Osteoblast (primary cell): ENCODE measurements at regions not wholly inside any gene's neighbourhood (a gene's known extent, or its start where the extent isn't known, plus 50 kb on each side); places are given as distances from the start of the nearest gene placed in this dataset.

Experiments used
- DNase-seq: peaks from one replicate; pipeline ENCODE4 v3.0.0; 2011; ENCODE audit warnings: low spot score, mixed read lengths; ENCODE audit not compliant: insufficient read length; ENCODE audit errors: missing footprints
- H2AFZ ChIP-seq: 2 replicates; pipeline ENCODE4 v1.6.0; 2011; ENCODE audit warnings: mild to moderate bottlenecking, low read length
- H3K27ac ChIP-seq: 2 replicates; pipeline ENCODE4 v1.5.1; 2011; ENCODE audit warnings: mild to moderate bottlenecking, low read depth, low read length, moderate library complexity
- H3K27me3 ChIP-seq: 2 replicates; pipeline ENCODE4 v1.6.0; 2012; ENCODE audit warnings: mild to moderate bottlenecking, control low read depth, inconsistent platforms, low read length, moderate library complexity; ENCODE audit not compliant: insufficient read depth
- H3K36me3 ChIP-seq: 2 replicates; pipeline ENCODE4 v1.5.1; 2011; ENCODE audit warnings: mild to moderate bottlenecking, low read length, control low read depth, moderate library complexity; ENCODE audit not compliant: insufficient read depth
- H3K4me1 ChIP-seq: 2 replicates; pipeline ENCODE4 v1.5.1; 2011; ENCODE audit warnings: mild to moderate bottlenecking, low read length, control low read depth, moderate library complexity; ENCODE audit not compliant: insufficient read depth
- H3K4me2 ChIP-seq: 2 replicates; pipeline ENCODE4 v1.6.0; 2011; ENCODE audit warnings: mild to moderate bottlenecking, low read length; ENCODE audit not compliant: insufficient read depth
- H3K4me3 ChIP-seq: fragments of 200-600 bp; sonication (generic); 3 replicates; pipeline ENCODE4 v1.5.1; 2012; ENCODE audit warnings: mild to moderate bottlenecking, low read length, inconsistent platforms; ENCODE audit not compliant: insufficient read depth
- H3K79me2 ChIP-seq: 2 replicates; pipeline ENCODE4 v1.6.0; 2012; ENCODE audit warnings: mild to moderate bottlenecking, low read length, control low read depth, inconsistent platforms; ENCODE audit not compliant: insufficient read depth
- H3K9me3 ChIP-seq: 2 replicates; pipeline ENCODE4 v1.5.1; 2011; ENCODE audit warnings: low read depth, low read length, control low read depth
- H4K20me1 ChIP-seq: 2 replicates; pipeline ENCODE4 v1.6.0; 2012; ENCODE audit warnings: mild to moderate bottlenecking, low read length, control low read depth; ENCODE audit not compliant: insufficient read depth
- CTCF ChIP-seq: IDR thresholded peaks from 2 replicates; pipeline ENCODE4 v1.5.1; 2011; ENCODE audit warnings: mild to moderate bottlenecking, low read depth, low read length, moderate library complexity; ENCODE audit errors: extremely low read depth

DNA sequence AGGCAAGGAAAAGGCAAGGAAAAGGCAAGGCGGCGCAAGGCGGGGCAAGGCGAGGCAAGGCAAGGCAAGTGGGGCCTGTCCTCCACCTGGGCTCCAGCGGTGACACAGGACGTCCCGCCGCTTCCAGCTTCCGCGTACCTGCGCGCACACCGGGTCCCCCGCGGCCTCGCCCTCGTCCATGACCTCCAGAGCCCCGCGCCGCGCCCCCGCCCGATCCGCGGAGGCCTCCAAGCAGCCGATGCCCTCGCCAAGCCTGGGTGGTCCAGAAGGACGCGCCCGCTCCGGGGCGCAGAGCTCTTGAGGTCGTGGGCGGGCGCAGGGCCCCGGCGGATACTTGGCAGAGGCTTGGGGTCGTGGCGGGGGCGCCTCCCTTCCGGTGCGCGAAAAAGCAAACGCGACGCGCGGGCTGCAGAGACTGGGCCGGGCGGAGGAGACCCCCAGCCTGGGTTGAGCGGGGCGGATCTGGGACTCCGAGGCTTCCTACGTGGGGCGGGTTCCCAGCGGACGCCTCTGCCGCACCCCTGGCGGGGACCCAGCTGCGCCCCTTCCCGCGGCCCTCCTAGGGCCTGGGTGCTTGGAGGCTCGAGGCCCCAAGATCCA is 60.8 kb upstream of the EIF5 start:
- H3K36me3 ChIP-seq = no peaks in the 10 kb centered on the region
- H3K4me1 ChIP-seq = no peaks in the 10 kb centered on the region
- no peak overlapping the region for H2AFZ ChIP-seq
- no peaks in the 10 kb centered on the region for H3K79me2 ChIP-seq
- H3K4me2 ChIP-seq = no peak overlapping the region
- peaks cover 66% of the 10 kb centered on the region for H3K27me3 ChIP-seq
- H3K4me3 ChIP-seq = no peak overlapping the region
- H4K20me1 ChIP-seq = no peaks in the 10 kb centered on the region
- no peaks in the 10 kb centered on the region for H3K9me3 ChIP-seq
- no peak for TF ChIP-seq CTCF
- peak; percentile 53 for DNase-seq
- H3K27ac ChIP-seq = no peak overlapping the region

DNA sequence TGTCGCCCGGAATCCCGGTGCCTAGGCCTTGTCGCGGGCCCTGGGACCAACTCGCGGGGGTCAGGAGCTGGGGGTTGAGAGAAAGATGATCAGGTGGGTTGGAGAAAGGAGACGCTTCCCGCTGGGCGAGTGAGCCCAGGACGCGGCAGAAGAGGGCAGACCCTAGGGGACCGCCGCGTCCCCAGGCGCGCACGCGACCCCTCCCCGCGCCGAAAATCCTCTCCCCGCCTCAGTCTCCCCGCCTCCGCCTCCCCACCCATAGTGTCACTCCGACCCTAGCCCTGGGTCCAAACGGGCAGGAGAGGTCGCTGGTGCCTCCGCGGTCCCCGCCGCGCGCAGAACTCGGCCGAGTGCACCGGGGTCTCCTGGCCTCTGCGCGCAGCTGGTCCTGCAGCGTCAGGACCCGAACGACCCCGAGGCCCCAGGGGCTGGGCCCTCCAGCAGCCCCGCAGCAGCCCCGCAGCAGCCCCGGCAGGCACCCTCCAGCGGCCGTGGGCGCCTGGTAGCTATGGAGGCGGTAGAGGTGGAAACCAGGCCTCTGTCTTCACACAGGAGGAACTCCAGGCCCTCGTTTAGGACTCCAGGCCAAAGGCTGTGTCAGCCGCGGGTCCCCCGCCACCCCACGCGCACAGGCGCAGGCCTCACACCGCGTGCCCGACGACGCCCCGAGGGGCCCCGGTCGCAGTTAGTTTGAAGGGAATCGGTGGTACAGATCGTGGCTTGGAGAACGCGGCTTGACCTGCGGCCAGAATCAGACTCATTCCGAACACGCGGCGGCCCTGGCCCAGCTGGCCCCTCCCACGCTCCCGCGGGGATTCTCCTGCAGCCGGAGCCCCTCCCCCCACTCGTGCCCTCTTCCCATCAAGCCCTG is 60.1 kb upstream of the EIF5 start:
- no peaks in the 10 kb centered on the region for H4K20me1 ChIP-seq
- H2AFZ ChIP-seq = no peak overlapping the region
- DNase-seq = peak; percentile 59
- peaks cover 67% of the 10 kb centered on the region for H3K27me3 ChIP-seq
- no peak overlapping the region for H3K27ac ChIP-seq
- TF ChIP-seq CTCF = no peak
- H3K9me3 ChIP-seq = no peaks in the 10 kb centered on the region
- H3K36me3 ChIP-seq = no peaks in the 10 kb centered on the region
- no peak overlapping the region for H3K4me2 ChIP-seq
- H3K79me2 ChIP-seq = no peaks in the 10 kb centered on the region
- H3K4me1 ChIP-seq = no peaks in the 10 kb centered on the region
- no peak overlapping the region for H3K4me3 ChIP-seq

DNA sequence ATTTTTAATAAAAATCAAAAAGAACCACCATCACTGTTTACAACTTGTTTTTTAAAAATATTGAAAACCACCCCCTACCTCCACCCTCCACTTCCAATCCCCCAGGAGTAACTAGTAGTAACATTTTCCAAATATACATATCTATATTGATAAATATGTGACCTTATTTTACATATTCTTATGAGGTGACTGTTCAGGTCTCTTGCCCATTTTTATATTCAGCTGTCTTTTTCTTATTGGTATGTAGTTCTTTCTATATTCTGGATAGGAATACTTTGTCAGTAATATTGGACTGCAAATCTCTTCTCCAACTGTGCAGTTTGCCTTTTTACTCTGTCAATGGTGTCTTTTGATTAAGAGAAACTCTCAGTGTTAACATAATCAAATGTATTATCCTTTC is 59.0 kb upstream of the EIF5 start:
- no peaks in the 10 kb centered on the region for H3K79me2 ChIP-seq
- H3K27me3 ChIP-seq = peaks cover 67% of the 10 kb centered on the region
- DNase-seq = peak; percentile 15
- no peak overlapping the region for H3K4me2 ChIP-seq
- H3K4me1 ChIP-seq = no peaks in the 10 kb centered on the region
- H3K4me3 ChIP-seq = no peak overlapping the region
- H3K36me3 ChIP-seq = no peaks in the 10 kb centered on the region
- no peak for TF ChIP-seq CTCF
- no peaks in the 10 kb centered on the region for H4K20me1 ChIP-seq
- H3K27ac ChIP-seq = no peak overlapping the region
- H3K9me3 ChIP-seq = no peaks in the 10 kb centered on the region
- no peak overlapping the region for H2AFZ ChIP-seq

DNA sequence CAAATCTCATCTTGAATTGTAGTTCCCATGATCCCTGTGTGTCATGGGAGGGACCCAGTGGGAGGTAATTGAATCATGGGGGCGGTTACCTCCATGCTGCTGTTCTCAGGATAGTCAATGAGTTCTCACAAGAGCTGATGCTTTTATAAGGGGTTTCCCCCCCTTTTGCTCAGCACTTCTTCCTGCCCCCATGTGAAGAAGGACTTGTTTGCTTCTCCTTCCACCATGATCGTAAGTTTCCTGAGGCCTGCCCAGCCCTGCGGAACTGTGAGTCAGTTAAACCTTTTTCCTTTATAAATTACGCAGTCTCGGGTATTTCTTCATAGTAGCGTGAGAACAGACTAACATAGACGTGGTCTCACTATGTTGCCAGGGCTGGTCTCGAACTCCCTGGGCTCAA is 56.1 kb upstream of the EIF5 start:
- no peak for DNase-seq
- Histone ChIP-seq H2AFZ (no peak overlapping the region), H3K79me2 (no peaks in the 10 kb centered on the region), H3K27ac (no peak overlapping the region), H3K27me3 (peaks cover 66% of the 10 kb centered on the region), H4K20me1 (no peaks in the 10 kb centered on the region), H3K4me3 (no peak overlapping the region), H3K4me2 (no peak overlapping the region), H3K9me3 (no peaks in the 10 kb centered on the region), H3K36me3 (no peaks in the 10 kb centered on the region), H3K4me1 (no peaks in the 10 kb centered on the region)
- no peak for TF ChIP-seq CTCF
